ENCODE measurements at regions not wholly inside any gene's neighbourhood (a gene's known extent, or its start where the extent isn't known, plus 50 kb on each side); places are given as distances from the start of the nearest gene placed in this dataset.

GRCh38 chr12:105570944-105571343 lies 240.5 kb downstream of the C12orf75 start:
- TF ChIP-seq CTCF (IDR thresholded peaks at IDR 0.05; ENCODE audit: extremely low read depth, missing control alignments) = no peak
- no peak for DNase-seq (ENCODE audit: low spot score)

GRCh38 chr12:105573574-105573973 lies 243.1 kb downstream of the C12orf75 start:
- TF ChIP-seq CTCF (IDR thresholded peaks at IDR 0.05; ENCODE audit: extremely low read depth, missing control alignments) = no peak
- DNase-seq (ENCODE audit: low spot score) = no peak

- no peak for DNase-seq (ENCODE audit: low spot score)
- TF ChIP-seq CTCF (IDR thresholded peaks at IDR 0.05; ENCODE audit: extremely low read depth, missing control alignments) = no peak
These were observed 243.7 kb downstream of the C12orf75 start for GRCh38 chr12:105574056-105574715.

GRCh38 chr12:105575235-105575634 lies 244.7 kb downstream of the C12orf75 start:
- TF ChIP-seq CTCF (IDR thresholded peaks at IDR 0.05; ENCODE audit: extremely low read depth, missing control alignments) = no peak
- DNase-seq (ENCODE audit: low spot score) = no peak

- DNase-seq (ENCODE audit: low spot score) = no peak
- no peak for TF ChIP-seq CTCF (IDR thresholded peaks at IDR 0.05; ENCODE audit: extremely low read depth, missing control alignments)
These were observed 245.8 kb downstream of the C12orf75 start for GRCh38 chr12:105576261-105576660.

GRCh38 chr12:105580821-105581352 lies 250.4 kb downstream of the C12orf75 start:
- no peak for TF ChIP-seq CTCF (IDR thresholded peaks at IDR 0.05; ENCODE audit: extremely low read depth, missing control alignments)
- no peak for DNase-seq (ENCODE audit: low spot score)

GRCh38 chr12:105581420-105581819 lies 250.9 kb downstream of the C12orf75 start:
- DNase-seq (ENCODE audit: low spot score) = no peak
- TF ChIP-seq CTCF (IDR thresholded peaks at IDR 0.05; ENCODE audit: extremely low read depth, missing control alignments) = no peak

Measured in GM20000 (cell line).